Naive thymus-derived CD4-positive, alpha-beta T cell (primary cell): ENCODE measurements at regions not wholly inside any gene's neighbourhood (a gene's known extent, or its start where the extent isn't known, plus 50 kb on each side); places are given as distances from the start of the nearest gene placed in this dataset.

Experiments
- ATAC-seq: fragments of 150-1000 bp; cut with Tn5 transposase; 2 replicates; pipeline ENCODE4 v1.10.0; 2021; ENCODE audit warnings: mild to moderate bottlenecking, moderate library complexity
- CTCF ChIA-PET: fragments of 350-600 bp; sonication (Branson Sonifier 250); formaldehyde crosslinking; loops from one replicate; lab custom pipeline; 2021; ENCODE audit warnings: antibody characterized with exemption; lab: Charles Lee
- POLR2A ChIA-PET: fragments of 350-600 bp; sonication (Branson Sonifier 250); formaldehyde crosslinking; loops from one replicate; lab custom pipeline; 2021; ENCODE audit warnings: antibody characterized with exemption, inconsistent platforms; lab: Charles Lee
- DNase-seq, 9 donors: peaks; one replicate each; pipeline versions ENCODE4 v3.0.0 to v3.0.0-alpha.2; 2020 to 2022; ENCODE audit warnings: mixed read lengths in 1 of 9
- H3K27ac ChIP-seq: one replicate; pipeline ENCODE4 v1.7.0; 2013; ENCODE audit warnings: mild to moderate bottlenecking, low read depth, low read length, moderate library complexity
- H3K27me3 ChIP-seq, 2 donors: one replicate each; pipeline ENCODE4 v1.7.0; 2013; ENCODE audit warnings: low read length in 2 of 2, mild to moderate bottlenecking in 2 of 2, moderate library complexity in 2 of 2; ENCODE audit not compliant: control insufficient read depth in 2 of 2, insufficient read depth in 2 of 2
- H3K36me3 ChIP-seq, 3 experiments: 1 replicate in 2 of 3; 2 replicates in 1 of 3; pipeline ENCODE4 v1.7.0; 2013; ENCODE audit warnings: low read length in 3 of 3, mild to moderate bottlenecking in 3 of 3, moderate library complexity in 1 of 3; ENCODE audit not compliant: insufficient read depth in 3 of 3, control insufficient read depth in 2 of 3
- H3K4me1 ChIP-seq, 2 donors: one replicate each; pipeline ENCODE4 v1.7.0; 2013; ENCODE audit warnings: low read length in 2 of 2, mild to moderate bottlenecking in 2 of 2, moderate library complexity in 1 of 2; ENCODE audit not compliant: control insufficient read depth in 2 of 2, insufficient read depth in 2 of 2
- H3K4me3 ChIP-seq: 2 replicates; pipeline ENCODE4 v1.7.0; 2013; ENCODE audit warnings: mild to moderate bottlenecking, low read length
- H3K9me3 ChIP-seq, 3 experiments: 1 replicate in 2 of 3; 2 replicates in 1 of 3; pipeline ENCODE4 v1.7.0; 2013; ENCODE audit warnings: low read length in 3 of 3; ENCODE audit not compliant: control insufficient read depth in 2 of 3
- H3K27ac Mint-ChIP-seq, 9 donors: one replicate each; pipeline ENCODE4 v1.8.0; 2020 to 2022; ENCODE audit warnings: mixed read lengths in 9 of 9, mild to moderate bottlenecking in 8 of 9, moderate library complexity in 5 of 9, inconsistent platforms in 2 of 9
- H3K27me3 Mint-ChIP-seq, 5 donors: one replicate each; pipeline ENCODE4 v1.8.0; 2021 to 2022; ENCODE audit warnings: mixed read lengths in 5 of 5, mild to moderate bottlenecking in 1 of 5
- H3K36me3 Mint-ChIP-seq, 5 donors: one replicate each; pipeline ENCODE4 v1.8.0; 2020 to 2022; ENCODE audit warnings: mixed read lengths in 5 of 5, mild to moderate bottlenecking in 3 of 5, inconsistent platforms in 1 of 5
- H3K4me1 Mint-ChIP-seq, 7 donors: one replicate each; pipeline ENCODE4 v1.8.0; 2020 to 2022; ENCODE audit warnings: mixed read lengths in 7 of 7, mild to moderate bottlenecking in 3 of 7, inconsistent platforms in 1 of 7
- H3K4me3 Mint-ChIP-seq, 10 donors: one replicate each; pipeline ENCODE4 v1.8.0; 2020 to 2022; ENCODE audit warnings: mild to moderate bottlenecking in 10 of 10, mixed read lengths in 10 of 10, moderate library complexity in 6 of 10, inconsistent platforms in 2 of 10
- H3K9me3 Mint-ChIP-seq, 11 donors: one replicate each; pipeline ENCODE4 v1.8.0; 2020 to 2022; ENCODE audit warnings: mixed read lengths in 11 of 11, mild to moderate bottlenecking in 4 of 11, inconsistent platforms in 1 of 11, moderate library complexity in 1 of 11
- intact Hi-C, 2 donors: fragments of 100-400 bp; cut with micrococcal nuclease; formaldehyde crosslinking; loops; one replicate each; pipeline ENCODE4 v1.15.1; 2023

DNA sequence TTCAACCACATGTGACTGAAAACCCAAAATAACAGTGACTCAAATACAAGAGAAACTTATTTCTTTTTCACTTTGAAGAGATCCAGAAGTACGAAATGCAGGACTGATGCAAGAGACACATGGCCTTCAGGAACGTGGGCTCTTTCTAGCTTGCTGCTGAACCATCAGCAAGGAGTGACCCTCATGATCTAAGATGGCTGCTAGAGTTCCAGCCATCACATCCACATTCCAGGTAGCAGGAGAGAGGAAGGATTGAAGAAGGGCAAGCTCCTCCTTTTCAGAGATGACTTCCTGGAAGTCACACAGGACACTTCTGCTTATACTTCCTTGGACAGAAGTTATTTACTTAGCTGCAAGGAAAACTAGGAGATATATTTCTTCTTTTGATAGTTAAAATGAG lies 67.6 kb upstream of the BCL11B start:
- no peak for ATAC-seq
- Histone ChIP-seq H3K4me3 (no peak overlapping the region), H3K36me3 (no peaks in the 10 kb centered on the region), H3K27ac (no peak overlapping the region), H3K9me3 (peaks cover 0 to 4% (median 0%) of the 10 kb centered on the region in 3 experiments), H3K4me1 (no peaks in the 10 kb centered on the region), H3K27me3 (no peaks in the 10 kb centered on the region)
- Mint-ChIP-seq H3K4me3 (no peak overlapping the region), H3K9me3 (peaks cover 0 to 10% (median 2%) of the 10 kb centered on the region in 11 donors), H3K27me3 (peaks cover 17 to 31% (median 26%) of the 10 kb centered on the region in 5 donors), H3K27ac (no peak overlapping the region), H3K36me3 (peaks cover 0 to 10% (median 0%) of the 10 kb centered on the region in 5 donors), H3K4me1 (peaks cover 0 to 2% (median 0%) of the 10 kb centered on the region in 7 donors)
- DNase-seq = no peak
- ChIA-PET POLR2A (no interaction called here), CTCF (no interaction called here)
- intact Hi-C loops = no loop called here

GRCh38 chr14:99338313-99338712 lies 66.3 kb upstream of the BCL11B start:
- no peak overlapping the region for H3K27ac ChIP-seq
- ATAC-seq = no peak
- intact Hi-C loops = no loop called here
- Mint-ChIP-seq H3K27ac (no peak overlapping the region), H3K9me3 (peaks cover 0 to 10% (median 2%) of the 10 kb centered on the region in 11 donors), H3K36me3 (peaks cover 0 to 10% (median 0%) of the 10 kb centered on the region in 5 donors), H3K27me3 (peaks cover 17 to 31% (median 26%) of the 10 kb centered on the region in 5 donors), H3K4me1 (no peaks in the 10 kb centered on the region), H3K4me3 (no peak overlapping the region)
- H3K27me3 ChIP-seq = no peaks in the 10 kb centered on the region
- no peak for DNase-seq
- no peak overlapping the region for H3K4me3 ChIP-seq
- H3K9me3 ChIP-seq = peaks cover 0 to 4% (median 0%) of the 10 kb centered on the region in 3 experiments
- ChIA-PET CTCF (no interaction called here), POLR2A (no interaction called here)
- no peaks in the 10 kb centered on the region for H3K36me3 ChIP-seq
- H3K4me1 ChIP-seq = no peaks in the 10 kb centered on the region

GRCh38 chr14:99333841-99334635 lies 62.0 kb upstream of the BCL11B start:
- no peak overlapping the region for H3K27ac Mint-ChIP-seq
- no peaks in the 10 kb centered on the region for H3K9me3 ChIP-seq
- intact Hi-C loops = no loop called here
- ATAC-seq (no peak), DNase-seq (no peak)
- H3K4me3 Mint-ChIP-seq = no peak overlapping the region
- H3K27ac ChIP-seq = no peak overlapping the region
- H3K4me1 Mint-ChIP-seq = peaks cover 0 to 2% (median 0%) of the 10 kb centered on the region in 7 donors
- H3K9me3 Mint-ChIP-seq = peaks cover 0 to 4% (median 0%) of the 10 kb centered on the region in 11 donors
- H3K27me3 ChIP-seq = no peaks in the 10 kb centered on the region
- no peak overlapping the region for H3K4me3 ChIP-seq
- no peaks in the 10 kb centered on the region for H3K4me1 ChIP-seq
- H3K27me3 Mint-ChIP-seq = peaks cover 11 to 20% (median 16%) of the 10 kb centered on the region in 5 donors
- ChIA-PET CTCF (no interaction called here), POLR2A (no interaction called here)
- peaks cover 0 to 5% (median 0%) of the 10 kb centered on the region in 5 donors for H3K36me3 Mint-ChIP-seq
- H3K36me3 ChIP-seq = no peaks in the 10 kb centered on the region

- ChIA-PET CTCF (no interaction called here), POLR2A (no interaction called here)
- Mint-ChIP-seq H3K9me3 (peaks cover 0 to 1% (median 0%) of the 10 kb centered on the region in 11 donors), H3K27me3 (peaks cover 6 to 12% (median 8%) of the 10 kb centered on the region in 5 donors), H3K27ac (no peak overlapping the region), H3K36me3 (peaks cover 0 to under 1% (median 0%) of the 10 kb centered on the region in 5 donors), H3K4me1 (peaks cover 0 to 2% (median 0%) of the 10 kb centered on the region in 7 donors), H3K4me3 (no peak overlapping the region)
- intact Hi-C loops = no loop called here
- H3K27me3 ChIP-seq = no peaks in the 10 kb centered on the region
- no peaks in the 10 kb centered on the region for H3K4me1 ChIP-seq
- H3K9me3 ChIP-seq = no peaks in the 10 kb centered on the region
- no peak overlapping the region for H3K27ac ChIP-seq
- DNase-seq = no peak
- ATAC-seq = no peak
- no peak overlapping the region for H3K4me3 ChIP-seq
- H3K36me3 ChIP-seq = no peaks in the 10 kb centered on the region
Measured at GRCh38 chr14:99333214-99333613, 61.2 kb upstream of the BCL11B start.

- H3K4me3 ChIP-seq = no peak overlapping the region
- H3K4me3 Mint-ChIP-seq = no peak overlapping the region
- H3K27ac Mint-ChIP-seq = peak overlapping the region in 1 of 9 donors; percentile 59
- DNase-seq (no peak), ATAC-seq (no peak)
- no peaks in the 10 kb centered on the region for H3K27me3 ChIP-seq
- no peaks in the 10 kb centered on the region for H3K4me1 ChIP-seq
- intact Hi-C loops = no loop called here
- no peaks in the 10 kb centered on the region for H3K9me3 Mint-ChIP-seq
- H3K27ac ChIP-seq = no peak overlapping the region
- peaks cover 0 to 2% (median 0%) of the 10 kb centered on the region in 7 donors for H3K4me1 Mint-ChIP-seq
- H3K36me3 Mint-ChIP-seq = no peaks in the 10 kb centered on the region
- CTCF ChIA-PET = no interaction called here
- POLR2A ChIA-PET = no interaction called here
- H3K36me3 ChIP-seq = no peaks in the 10 kb centered on the region
- H3K9me3 ChIP-seq = no peaks in the 10 kb centered on the region
- H3K27me3 Mint-ChIP-seq = peaks cover 0 to 7% (median 4%) of the 10 kb centered on the region in 5 donors
Measured at GRCh38 chr14:99331811-99332210, 59.8 kb upstream of the BCL11B start.

DNA sequence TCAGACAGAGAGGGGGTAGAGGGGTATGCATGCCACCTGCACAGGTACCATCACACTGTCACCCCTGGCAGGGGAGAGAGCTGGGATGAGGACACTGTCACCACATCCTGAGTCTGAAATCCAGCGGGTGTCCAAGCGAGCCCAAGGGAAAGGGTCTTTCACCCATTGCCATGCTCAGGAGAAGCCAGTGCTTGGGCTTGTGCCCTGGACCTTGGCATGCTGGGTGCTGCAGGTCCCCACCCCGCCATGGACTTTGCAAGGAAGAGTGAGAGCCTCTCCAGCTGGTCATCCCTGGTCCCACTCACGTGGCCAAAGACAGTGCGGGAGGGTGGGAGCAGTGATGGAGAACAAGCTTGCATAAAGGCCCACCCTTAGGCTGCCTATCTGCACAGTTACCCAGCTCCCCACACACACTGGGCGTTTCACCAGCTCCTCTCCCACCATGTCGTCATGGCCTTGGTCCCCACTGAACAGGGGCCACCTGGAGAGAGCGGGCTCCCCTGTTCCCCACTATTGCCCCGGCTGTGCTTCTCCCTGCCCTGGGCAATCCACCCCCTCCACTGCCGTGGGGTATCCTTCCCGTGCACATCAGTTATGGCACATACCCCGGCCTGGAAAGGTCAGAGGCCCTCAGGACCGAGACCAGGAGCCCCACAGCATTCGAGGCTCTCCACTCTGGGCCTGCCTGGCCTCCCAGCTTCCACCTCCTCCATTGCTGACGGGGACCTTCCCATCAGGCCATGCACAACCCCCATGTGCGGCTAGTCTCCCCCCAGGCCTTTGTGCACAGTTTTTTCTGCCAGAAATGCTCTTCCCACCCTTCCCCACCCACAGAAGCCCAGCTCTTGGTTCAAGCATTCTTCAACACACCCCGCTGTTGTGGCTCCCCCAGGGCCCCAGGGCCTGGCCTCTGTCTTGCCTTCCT lies 58.6 kb upstream of the BCL11B start:
- Histone ChIP-seq H3K27me3 (no peaks in the 10 kb centered on the region), H3K9me3 (no peaks in the 10 kb centered on the region), H3K27ac (no peak overlapping the region), H3K4me3 (no peak overlapping the region), H3K4me1 (no peaks in the 10 kb centered on the region), H3K36me3 (no peaks in the 10 kb centered on the region)
- H3K4me1 Mint-ChIP-seq = peaks cover 0 to 2% (median 0%) of the 10 kb centered on the region in 7 donors
- no peaks in the 10 kb centered on the region for H3K36me3 Mint-ChIP-seq
- H3K9me3 Mint-ChIP-seq = no peaks in the 10 kb centered on the region
- peaks cover 0 to 7% (median 3%) of the 10 kb centered on the region in 5 donors for H3K27me3 Mint-ChIP-seq
- intact Hi-C loops = no loop called here
- CTCF ChIA-PET = no interaction called here
- POLR2A ChIA-PET = no interaction called here
- no peak overlapping the region for H3K27ac Mint-ChIP-seq
- no peak overlapping the region for H3K4me3 Mint-ChIP-seq
- no peak for ATAC-seq
- DNase-seq = no peak
